Activated CD8-positive, alpha-beta T cell treated with anti-CD3 and anti-CD28 coated beads for 36 hours (primary cell): ENCODE measurements at regions not wholly inside any gene's neighbourhood (a gene's known extent, or its start where the extent isn't known, plus 50 kb on each side); places are given as distances from the start of the nearest gene placed in this dataset.

Experiments used
- ATAC-seq: fragments of 200-7000 bp; cut with Tn5 transposase; one replicate; pipeline ENCODE4 v1.10.0; 2021; ENCODE audit warnings: mild to moderate bottlenecking, moderate library complexity
- CTCF ChIA-PET: fragments of 350-600 bp; sonication (Branson Sonifier 250); formaldehyde crosslinking; loops from one replicate; lab custom pipeline; 2021; ENCODE audit warnings: antibody characterized with exemption; lab: Charles Lee
- POLR2A ChIA-PET: fragments of 350-600 bp; sonication (Branson Sonifier 250); formaldehyde crosslinking; loops from one replicate; lab custom pipeline; 2021; ENCODE audit warnings: antibody characterized with exemption; lab: Charles Lee
- DNase-seq: peaks from one replicate; pipeline ENCODE4 v3.0.0-alpha.2; 2020
- H3K27ac Mint-ChIP-seq: one replicate; pipeline ENCODE4 v1.8.0; 2021; ENCODE audit warnings: mild to moderate bottlenecking, mixed read lengths
- H3K27me3 Mint-ChIP-seq: one replicate; pipeline ENCODE4 v1.8.0; 2021; ENCODE audit warnings: mixed read lengths
- H3K36me3 Mint-ChIP-seq: one replicate; pipeline ENCODE4 v1.8.0; 2021; ENCODE audit warnings: low read depth, mixed read lengths
- H3K4me1 Mint-ChIP-seq: one replicate; pipeline ENCODE4 v1.8.0; 2021; ENCODE audit warnings: low read depth, mixed read lengths
- H3K4me3 Mint-ChIP-seq: one replicate; pipeline ENCODE4 v1.8.0; 2021; ENCODE audit warnings: mild to moderate bottlenecking, moderate library complexity, mixed read lengths
- H3K9me3 Mint-ChIP-seq: one replicate; pipeline ENCODE4 v1.8.0; 2021; ENCODE audit warnings: mixed read lengths
- intact Hi-C: fragments of 100-400 bp; cut with micrococcal nuclease; formaldehyde crosslinking; loops from one replicate; pipeline ENCODE4 v1.10.0; 2022
- TF ChIP-seq, protein P1 (sequence below): fragments of 200-600 bp; IDR thresholded peaks from one replicate; pipeline ENCODE4 v1.8.0; 2022; ENCODE audit warnings: antibody characterized with exemption, mild to moderate bottlenecking

DNA sequence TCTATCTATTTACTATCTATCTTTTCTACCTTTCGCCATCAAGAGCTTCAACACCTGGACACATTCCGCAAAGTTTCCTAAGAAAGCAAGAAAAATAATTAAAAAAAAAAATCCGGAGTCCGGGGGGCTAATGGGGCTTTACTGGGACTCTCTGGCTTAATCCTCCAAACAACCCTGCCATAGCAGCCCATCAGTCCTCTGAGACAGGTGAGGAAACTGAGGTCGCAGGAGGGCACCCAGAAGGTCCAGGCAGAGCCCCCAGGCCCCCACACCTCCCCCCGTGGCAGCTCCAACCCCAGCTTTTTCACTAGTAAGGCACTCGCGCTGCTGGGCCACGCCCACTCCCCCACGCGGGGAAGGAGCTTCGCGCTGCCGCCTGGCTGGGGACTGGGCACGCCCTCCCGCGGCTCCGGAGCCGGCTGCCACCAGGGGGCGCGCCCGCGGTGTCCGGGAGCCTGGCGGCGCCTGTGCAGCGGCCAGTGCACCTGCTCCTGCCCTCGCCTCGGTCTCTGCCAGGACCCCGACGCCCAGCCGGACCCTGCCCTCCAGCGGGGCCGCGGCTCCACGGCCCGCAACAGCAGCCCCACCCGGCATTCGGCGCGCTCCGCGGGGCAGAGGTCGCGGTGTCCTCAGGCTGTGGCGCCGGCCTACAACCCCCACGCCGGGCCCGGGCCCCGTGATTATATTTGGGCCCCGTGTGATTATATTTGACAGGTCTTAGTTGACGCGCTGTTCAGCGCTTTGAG is 54.1 kb upstream of the SAMD11 start:
- Mint-ChIP-seq H3K4me3 (peak overlapping the region; percentile 24), H3K9me3 (no peaks in the 10 kb centered on the region), H3K4me1 (peaks cover 5% of the 10 kb centered on the region), H3K27ac (no peak overlapping the region), H3K27me3 (peaks cover 14% of the 10 kb centered on the region), H3K36me3 (no peaks in the 10 kb centered on the region)
- POLR2A ChIA-PET, result no interaction called here
- ATAC-seq (peak; percentile 92), DNase-seq (peak; percentile 79)
- CTCF ChIA-PET, result interaction anchor here (0.6 to 1.4 kb wide), 5 partner anchors 12 to 107 kb away, joined by 3 to 6 read pairs (median 4); partner anchors contain the start of gene PLEKHN1
- intact Hi-C loops, result no loop called here
- TF ChIP-seq, protein P1, sequence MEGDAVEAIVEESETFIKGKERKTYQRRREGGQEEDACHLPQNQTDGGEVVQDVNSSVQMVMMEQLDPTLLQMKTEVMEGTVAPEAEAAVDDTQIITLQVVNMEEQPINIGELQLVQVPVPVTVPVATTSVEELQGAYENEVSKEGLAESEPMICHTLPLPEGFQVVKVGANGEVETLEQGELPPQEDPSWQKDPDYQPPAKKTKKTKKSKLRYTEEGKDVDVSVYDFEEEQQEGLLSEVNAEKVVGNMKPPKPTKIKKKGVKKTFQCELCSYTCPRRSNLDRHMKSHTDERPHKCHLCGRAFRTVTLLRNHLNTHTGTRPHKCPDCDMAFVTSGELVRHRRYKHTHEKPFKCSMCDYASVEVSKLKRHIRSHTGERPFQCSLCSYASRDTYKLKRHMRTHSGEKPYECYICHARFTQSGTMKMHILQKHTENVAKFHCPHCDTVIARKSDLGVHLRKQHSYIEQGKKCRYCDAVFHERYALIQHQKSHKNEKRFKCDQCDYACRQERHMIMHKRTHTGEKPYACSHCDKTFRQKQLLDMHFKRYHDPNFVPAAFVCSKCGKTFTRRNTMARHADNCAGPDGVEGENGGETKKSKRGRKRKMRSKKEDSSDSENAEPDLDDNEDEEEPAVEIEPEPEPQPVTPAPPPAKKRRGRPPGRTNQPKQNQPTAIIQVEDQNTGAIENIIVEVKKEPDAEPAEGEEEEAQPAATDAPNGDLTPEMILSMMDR, result peak; percentile 90
